ENCODE measurements at regions not wholly inside any gene's neighbourhood (a gene's known extent, or its start where the extent isn't known, plus 50 kb on each side); places are given as distances from the start of the nearest gene placed in this dataset.

GRCh38 chr14:55973911-55974630, 144.1 kb upstream of the PELI2 start:
- Histone ChIP-seq H3K79me1 (ENCODE audit: low read depth in 1 of 2, low read length in 2 of 2) (no peaks in the 10 kb centered on the region), H3K23ac (ENCODE audit: low read depth, low read length) (no peak overlapping the region), H2AK9ac (replicated peaks; ENCODE audit: low read depth, low read length, poor library complexity) (no peak overlapping the region), H3K4me1 (ENCODE audit: control insufficient read depth, insufficient read depth, low read length) (no peaks in the 10 kb centered on the region), H3K4me3 (ENCODE audit: insufficient read depth, low read depth, low read length) (no peak overlapping the region), H2BK15ac (ENCODE audit: low read depth, low read length) (no peak overlapping the region), H2BK120ac (ENCODE audit: low read depth, low read length) (no peak overlapping the region), H3K27ac (ENCODE audit: insufficient read depth, low read length) (no peak overlapping the region), H3K27me3 (ENCODE audit: control insufficient read depth, insufficient read depth, low read length) (no peaks in the 10 kb centered on the region; the same call in 1 of the 2 replicates), H3K4me2 (ENCODE audit: low read depth, low read length) (no peak overlapping the region), H3K14ac (replicated peaks; ENCODE audit: low read depth, low read length) (no peak overlapping the region), H2AFZ (replicated peaks; ENCODE audit: low read length, poor library complexity) (no peak overlapping the region), H3K9me1 (ENCODE audit: insufficient read depth, low read length) (no peaks in the 10 kb centered on the region), H4K20me1 (ENCODE audit: insufficient read depth, low read length) (no peaks in the 10 kb centered on the region), H4K5ac (ENCODE audit: low read depth, low read length) (no peak overlapping the region), H2BK5ac (ENCODE audit: low read depth, low read length, poor library complexity, severe bottlenecking) (no peak overlapping the region), H4K91ac (ENCODE audit: insufficient read depth, low read depth, low read length) (no peak overlapping the region), H3K56ac (ENCODE audit: extremely low read depth, insufficient read depth, low read length) (no peak overlapping the region), H4K8ac (ENCODE audit: low read depth in 2 of 2, low read length in 2 of 2) (no peak overlapping the region), H3K4ac (ENCODE audit: low read depth, low read length) (no peak overlapping the region), H3K9me3 (ENCODE audit: control insufficient read depth, insufficient read depth, low read length) (no peaks in the 10 kb centered on the region), H2BK20ac (ENCODE audit: low read depth, low read length) (no peak overlapping the region), H2AK5ac (ENCODE audit: low read depth, low read length) (no peak overlapping the region), H3K9ac (ENCODE audit: low read depth, low read length) (no peak overlapping the region), H3K18ac (ENCODE audit: low read depth, low read length) (no peak overlapping the region), H3K36me3 (ENCODE audit: control insufficient read depth, insufficient read depth, low read length) (no peaks in the 10 kb centered on the region)
- CTCF ChIA-PET: interaction anchor here (1.4 kb wide), 1 partner anchor 366 kb away, joined by 5 read pairs; no protein-coding TSS in a partner anchor
- WGBS, 2 experiments (ENCODE audit: extremely low coverage in 2 of 2, insufficient read length in 1 of 2): 50% methylated on average over 2 of the region's 3 CpGs; no CpG with 5 or more reads in 1 of the 2 experiments
- in situ Hi-C loops (cut with MboI; ENCODE audit: low sequenced_read_pairs) (no loop called here), intact Hi-C loops (cut with micrococcal nuclease) (no loop called here), dilution Hi-C loops (cut with HindIII; ENCODE audit: low sequenced_read_pairs, unreplicated experiment) (no loop called here)
- no TSS peak for BruUV-seq (replicated peaks)
- DNase-seq (no peak), ATAC-seq (ENCODE audit: low read depth) (peak; percentile 29)
- POLR2A ChIA-PET (ENCODE audit: unreplicated experiment): no interaction called here
- TF ChIP-seq MAZ (IDR thresholded peaks at IDR 0.05; ENCODE audit: borderline replicate concordance, low read depth, low read length) (no peak), SMC3 (IDR thresholded peaks at IDR 0.05; ENCODE audit: low read depth, low read length) (no peak), CTCF (conservative IDR thresholded peaks at IDR 0.05; ENCODE audit: low read depth, low read length) (no peak), MAFK (IDR thresholded peaks at IDR 0.05; ENCODE audit: low read depth, low read length) (no peak), NFE2L2 (IDR thresholded peaks at IDR 0.05; ENCODE audit: low read depth, low read length) (no peak), FOS (IDR thresholded peaks at IDR 0.05; ENCODE audit: low read depth, low read length) (no peak), CHD1 (IDR thresholded peaks at IDR 0.05; ENCODE audit: low read depth, low read length) (no peak), BHLHE40 (IDR thresholded peaks at IDR 0.05; ENCODE audit: low read depth, low read length) (no peak), RCOR1 (IDR thresholded peaks at IDR 0.05; ENCODE audit: insufficient replicate concordance, low read length) (no peak)
